NCI-H69 (cell line): ENCODE measurements at regions not wholly inside any gene's neighbourhood (a gene's known extent, or its start where the extent isn't known, plus 50 kb on each side); places are given as distances from the start of the nearest gene placed in this dataset.

ENCODE experiments used
- DNase-seq: peaks from one replicate; lab custom pipeline; 2025; lab: John Stamatoyannopoulos, UW

- DNase-seq = no peak
Observed at GRCh38 chr5:175285261-175285660, 158.7 kb downstream of the DRD1 start.

DNA sequence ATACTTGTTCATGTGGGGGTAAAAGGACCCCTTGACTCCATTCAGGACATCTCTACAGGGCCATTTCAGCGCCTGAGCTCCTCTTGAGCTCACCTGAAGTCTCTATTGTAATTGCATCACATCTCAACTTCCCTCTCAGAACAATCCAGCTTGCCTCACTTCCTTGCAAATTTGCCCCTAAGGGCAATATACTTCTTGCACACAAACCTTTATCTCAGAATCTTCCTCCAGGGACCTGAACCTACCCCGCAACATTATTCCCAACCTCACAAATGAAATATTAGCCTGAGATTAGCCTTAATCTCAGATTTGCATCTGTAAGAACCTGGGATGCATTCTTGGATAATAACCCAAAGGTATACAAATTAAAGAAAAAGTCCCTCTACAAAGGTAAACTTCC, 159.2 kb downstream of the DRD1 start:
- DNase-seq = no peak

DNA sequence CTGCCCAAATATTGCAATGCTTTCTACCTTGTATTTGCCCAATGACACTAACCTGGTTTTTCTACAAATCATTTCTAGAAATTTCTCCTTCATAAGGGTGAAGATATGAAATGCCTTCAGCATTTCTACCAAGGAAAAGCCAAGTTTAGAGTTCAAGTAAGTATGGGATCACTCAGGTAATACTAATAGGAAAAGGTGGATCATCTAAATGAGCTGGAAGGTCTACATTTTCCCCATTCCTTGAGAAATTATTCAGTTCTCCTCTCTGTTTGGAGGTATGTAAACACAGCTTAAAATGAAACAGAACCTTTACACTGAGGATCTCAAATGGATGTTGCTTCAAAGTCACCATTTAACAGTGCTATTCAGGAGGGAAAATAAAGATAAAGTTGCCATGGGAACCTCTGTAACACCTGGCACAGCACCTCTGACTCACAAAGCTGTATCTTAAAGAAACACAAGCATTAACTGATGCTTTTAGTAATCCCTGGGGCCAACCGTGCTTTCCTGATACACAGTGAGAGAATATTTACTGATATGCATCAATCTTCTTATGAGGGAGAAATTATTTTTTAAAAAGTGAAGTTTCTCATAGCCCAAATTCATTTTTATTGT, 161.3 kb downstream of the DRD1 start:
- DNase-seq = no peak

GRCh38 chr5:175281714-175282113, 162.3 kb downstream of the DRD1 start:
- no peak for DNase-seq

GRCh38 chr5:175281257-175281656, 162.7 kb downstream of the DRD1 start:
- DNase-seq = no peak

- no peak for DNase-seq
Observed at GRCh38 chr5:175279506-175279905, 164.5 kb downstream of the DRD1 start.

- DNase-seq = no peak
Observed at GRCh38 chr5:175275748-175276147, 168.2 kb downstream of the DRD1 start.

- no peak for DNase-seq
Observed at GRCh38 chr5:175275097-175275496, 168.9 kb downstream of the DRD1 start.

DNA sequence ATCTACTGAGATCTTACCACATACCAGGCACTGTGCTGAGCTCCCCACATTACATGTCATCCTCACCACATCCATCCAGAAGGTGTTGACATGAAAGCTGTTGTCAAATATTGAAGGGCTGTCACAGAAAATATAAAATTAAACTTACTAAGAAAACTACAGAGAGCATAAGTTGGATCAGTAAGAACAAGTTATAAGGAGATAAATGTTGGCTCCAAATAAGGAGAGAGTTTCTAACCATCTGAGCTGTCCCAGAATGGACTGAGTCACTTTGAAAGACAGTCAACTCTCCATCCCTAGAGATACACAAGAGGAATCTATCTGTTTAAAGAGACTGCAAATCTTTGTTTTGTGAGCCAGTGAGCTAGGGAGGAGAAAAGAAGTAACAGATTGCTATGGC, 169.8 kb downstream of the DRD1 start:
- no peak for DNase-seq

DNA sequence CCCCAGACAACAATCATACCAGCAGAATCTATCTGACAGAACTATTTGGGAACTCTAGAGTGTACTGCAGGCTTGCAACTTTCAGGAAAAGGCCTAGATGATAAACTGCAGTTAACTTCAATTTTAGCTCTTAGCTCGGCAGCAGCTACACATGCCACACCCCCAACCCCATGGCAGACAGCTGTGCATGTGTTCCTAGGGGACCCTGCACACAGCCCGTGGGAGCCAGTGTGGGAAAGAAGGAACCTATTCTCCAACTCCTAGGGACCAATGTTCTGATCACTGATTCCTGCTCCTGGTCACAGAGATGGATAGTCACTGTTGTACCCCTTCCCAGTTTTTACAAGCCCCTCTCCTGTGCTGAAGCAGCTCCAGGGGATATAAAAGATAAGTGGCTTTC, 179.6 kb downstream of the DRD1 start:
- DNase-seq = no peak

DNA sequence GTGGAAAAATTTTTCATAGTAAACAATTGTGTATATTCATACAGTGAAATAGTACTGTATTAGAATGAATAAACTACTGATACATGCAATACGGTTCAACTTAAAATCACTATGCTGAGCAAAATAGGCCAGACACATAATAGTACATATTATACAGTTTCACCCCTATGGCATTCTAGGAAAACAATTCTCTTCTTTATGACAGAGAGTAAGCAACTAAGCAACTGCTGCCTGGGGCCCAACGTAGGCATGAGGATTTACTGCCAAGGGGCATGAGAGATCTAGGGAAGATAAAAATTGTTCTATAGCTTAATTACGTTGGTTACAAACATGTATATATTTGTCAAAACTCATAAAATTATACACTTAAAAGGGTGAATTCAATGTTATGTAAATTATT, 180.2 kb downstream of the DRD1 start:
- no peak for DNase-seq

GRCh38 chr5:175261526-175261925, 182.5 kb downstream of the DRD1 start:
- no peak for DNase-seq

DNA sequence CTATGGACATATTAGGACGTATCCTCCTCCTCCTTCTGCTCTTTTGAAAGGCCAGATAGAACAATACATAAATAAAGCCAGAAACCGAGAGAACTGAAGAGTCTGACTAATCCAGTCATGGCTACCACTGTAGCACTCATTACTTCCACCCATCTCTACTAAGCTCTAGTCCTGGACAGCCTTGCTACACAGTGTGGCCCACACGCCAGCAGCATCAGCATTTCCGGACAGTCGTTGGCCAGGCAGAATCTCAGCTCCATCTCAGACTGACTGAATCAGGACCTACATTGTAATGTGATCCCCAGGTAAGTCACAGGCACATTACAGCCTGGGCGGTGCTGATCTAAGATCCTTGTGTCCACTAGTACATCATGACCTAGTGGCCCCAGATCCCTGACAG, 182.9 kb downstream of the DRD1 start:
- DNase-seq = no peak

DNA sequence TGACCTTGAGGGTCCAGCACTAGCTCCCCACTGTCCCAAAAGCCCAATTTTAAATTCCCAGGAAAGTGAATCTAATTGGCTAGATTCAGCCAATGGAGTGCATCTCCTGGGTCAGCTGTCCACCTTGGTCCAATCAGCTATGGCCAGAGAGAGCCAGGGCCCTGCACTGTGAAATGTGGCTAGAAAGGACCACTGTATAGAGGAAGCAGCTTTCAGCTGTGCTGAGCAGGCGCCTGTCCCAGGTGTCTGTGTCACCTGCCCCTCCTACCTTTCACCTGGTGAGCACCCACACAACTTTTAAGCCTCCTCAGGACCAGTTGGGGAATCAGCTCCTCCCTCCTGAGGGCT, 186.2 kb downstream of the DRD1 start:
- DNase-seq = no peak

DNA sequence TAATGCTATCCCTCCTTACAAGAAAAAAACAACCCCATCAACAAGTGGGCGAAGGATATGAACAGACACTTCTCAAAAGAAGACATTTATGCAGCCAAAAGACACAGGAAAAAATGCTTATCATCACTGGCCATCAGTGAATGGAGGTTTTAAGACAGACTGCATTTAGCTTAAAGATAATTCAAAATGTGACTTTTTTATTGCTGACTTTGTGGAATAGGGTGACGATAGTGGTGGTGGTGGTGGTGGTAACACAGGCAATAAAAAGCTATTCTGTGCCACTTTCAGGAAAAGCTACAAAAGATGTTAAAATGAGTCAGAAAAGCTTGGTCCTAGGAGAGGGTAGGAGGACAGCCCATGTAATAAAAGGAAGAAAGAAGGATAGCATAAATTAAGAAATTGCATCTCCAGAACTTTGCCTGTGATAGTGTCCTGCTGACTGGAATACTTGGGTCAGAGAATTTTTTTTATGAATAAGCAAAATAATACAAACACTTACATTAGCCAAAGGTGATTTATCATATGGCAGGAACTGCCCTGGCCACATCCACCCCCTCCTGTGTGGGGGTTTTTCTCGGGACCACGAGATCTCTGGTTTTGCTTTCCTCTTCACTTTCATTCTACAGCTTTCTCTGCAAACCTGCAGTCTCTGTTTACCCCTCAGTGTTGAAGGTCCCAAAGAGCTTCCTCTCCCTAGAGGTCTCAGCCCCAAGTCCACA, 186.7 kb downstream of the DRD1 start:
- no peak for DNase-seq

DNA sequence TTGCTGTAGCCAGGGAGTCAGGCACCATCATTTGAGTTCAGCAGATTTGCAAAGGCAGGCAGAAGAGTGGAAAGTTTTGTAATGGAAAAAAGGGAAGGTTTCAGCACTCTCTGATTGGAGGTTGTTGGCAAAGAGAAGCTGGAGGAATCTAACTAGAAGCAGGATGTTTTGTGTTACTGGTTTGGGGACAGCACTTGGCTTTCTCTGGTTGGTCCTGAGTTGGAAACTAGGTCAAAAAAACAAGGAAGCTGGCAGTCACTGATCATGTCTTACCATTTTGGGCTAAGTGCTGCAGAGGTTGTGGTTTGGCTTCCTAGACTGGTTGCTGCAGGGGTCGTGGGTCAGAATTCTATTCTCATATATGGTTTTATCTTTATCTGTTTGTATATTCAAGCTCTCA, 189.8 kb downstream of the DRD1 start:
- no peak for DNase-seq

DNA sequence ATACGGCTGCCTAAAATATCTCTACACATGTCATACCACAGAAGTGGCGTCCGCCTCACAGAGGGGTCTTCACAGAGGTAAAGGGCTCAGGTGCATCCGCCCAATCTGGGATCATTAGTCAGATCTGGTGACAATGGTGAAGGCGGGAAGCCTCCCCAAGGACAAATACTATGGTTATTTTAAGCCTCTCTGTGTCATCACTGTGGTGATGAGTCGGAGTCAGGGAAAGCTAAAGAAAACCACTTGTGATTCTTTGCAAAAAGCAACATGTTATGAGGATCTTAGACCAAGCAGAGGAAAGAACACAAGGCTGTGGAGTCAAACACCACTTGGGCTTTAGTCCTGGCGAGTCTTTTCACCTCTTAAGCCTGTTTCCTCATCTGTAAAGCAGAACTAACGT, 190.4 kb downstream of the DRD1 start:
- no peak for DNase-seq

DNA sequence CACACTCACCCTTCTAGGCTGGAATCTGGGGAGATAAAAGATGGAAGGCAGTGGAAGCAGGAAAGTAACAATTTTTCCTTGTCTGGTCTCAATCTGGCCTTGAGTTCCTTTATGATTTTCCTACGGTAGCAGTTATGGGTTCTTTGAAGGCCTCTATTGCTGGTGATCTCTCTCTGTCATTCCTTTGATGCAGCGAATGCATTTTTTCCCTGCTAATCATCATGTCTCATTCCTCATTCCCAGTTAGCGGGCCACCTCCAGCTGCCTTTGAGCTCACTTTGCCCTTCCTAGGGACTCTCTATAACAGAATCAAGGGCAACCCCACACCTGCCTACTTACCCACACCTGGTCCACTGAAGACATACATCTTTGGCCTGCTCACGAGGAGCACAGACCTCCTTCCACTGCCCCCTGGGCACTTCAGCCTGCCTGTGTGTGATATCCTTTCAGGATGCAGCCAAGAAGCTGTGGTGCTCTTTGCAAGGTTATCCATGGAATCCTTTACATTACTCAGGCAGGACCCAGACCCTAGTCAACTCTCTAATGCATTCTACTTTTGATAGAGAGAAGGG, 191.7 kb downstream of the DRD1 start:
- no peak for DNase-seq

DNA sequence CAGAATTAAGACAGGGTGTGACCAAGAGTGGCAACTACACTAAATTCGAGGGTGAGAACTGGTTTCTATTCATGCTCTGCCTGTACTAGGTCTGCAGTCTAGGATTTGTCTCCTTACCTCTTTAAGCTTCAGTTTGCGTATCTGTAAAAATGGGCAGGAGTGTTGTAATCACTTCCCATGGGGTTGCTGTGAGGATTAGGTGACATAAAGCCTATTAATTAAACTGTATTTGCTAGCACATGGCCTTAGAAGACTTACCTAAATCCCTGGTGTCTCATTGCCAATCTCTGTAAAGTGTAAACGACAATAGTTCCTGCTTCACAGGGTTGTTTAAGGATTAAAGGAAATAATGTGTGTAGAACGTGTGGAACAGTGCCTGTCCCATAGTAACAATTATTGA, 193.6 kb downstream of the DRD1 start:
- no peak for DNase-seq

DNA sequence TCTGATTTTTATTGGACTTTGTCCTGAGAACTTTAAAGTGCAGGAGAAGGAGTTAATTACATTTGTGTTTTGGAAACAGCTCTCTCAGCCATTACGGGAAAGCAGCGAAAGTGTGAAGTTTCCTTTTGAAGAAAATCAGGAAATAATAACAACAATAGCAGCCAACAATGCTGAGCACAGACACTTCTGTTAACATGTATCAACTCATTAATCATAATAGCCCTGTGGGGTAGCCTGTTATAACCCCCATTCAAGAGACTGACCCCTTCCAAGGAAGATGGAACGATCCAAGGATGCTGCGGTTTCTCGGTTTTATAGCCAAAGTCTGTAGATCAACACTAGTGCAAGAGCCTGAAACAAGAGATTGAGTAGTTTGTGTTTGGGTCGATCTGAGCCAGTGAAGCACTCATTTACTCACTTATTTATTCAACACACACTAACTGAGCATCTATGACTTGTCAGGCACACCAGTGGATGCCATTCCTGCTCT, 195.5 kb downstream of the DRD1 start:
- DNase-seq = no peak

DNA sequence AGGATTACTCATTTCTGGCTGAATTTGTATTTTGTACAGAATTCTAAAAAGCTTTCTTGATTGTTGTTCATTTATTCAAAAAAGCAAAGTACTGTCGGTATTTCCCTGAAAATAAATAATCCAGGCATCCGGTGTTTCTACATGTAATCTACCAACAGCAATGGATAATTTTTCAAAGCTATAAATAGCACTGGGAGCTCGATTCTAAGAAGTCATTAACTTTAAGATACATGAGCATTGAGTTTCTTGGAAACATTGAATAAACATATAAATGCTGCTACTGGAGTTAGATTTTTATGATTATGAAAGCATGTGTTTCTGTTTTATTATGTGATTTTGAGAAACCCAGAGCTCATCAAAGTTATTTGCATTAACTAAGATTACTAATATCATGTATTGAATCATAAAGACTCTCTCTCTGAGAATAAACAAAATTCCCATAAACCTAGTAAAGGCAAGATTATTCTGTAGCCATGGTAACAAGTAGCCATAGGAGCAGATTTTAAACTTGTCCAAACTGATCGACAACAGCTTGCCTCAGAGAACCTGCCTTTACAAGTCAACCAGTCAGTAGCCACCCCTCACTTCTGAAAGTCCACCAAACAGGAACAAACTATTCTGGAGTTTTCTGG, 197.0 kb downstream of the DRD1 start:
- no peak for DNase-seq

DNA sequence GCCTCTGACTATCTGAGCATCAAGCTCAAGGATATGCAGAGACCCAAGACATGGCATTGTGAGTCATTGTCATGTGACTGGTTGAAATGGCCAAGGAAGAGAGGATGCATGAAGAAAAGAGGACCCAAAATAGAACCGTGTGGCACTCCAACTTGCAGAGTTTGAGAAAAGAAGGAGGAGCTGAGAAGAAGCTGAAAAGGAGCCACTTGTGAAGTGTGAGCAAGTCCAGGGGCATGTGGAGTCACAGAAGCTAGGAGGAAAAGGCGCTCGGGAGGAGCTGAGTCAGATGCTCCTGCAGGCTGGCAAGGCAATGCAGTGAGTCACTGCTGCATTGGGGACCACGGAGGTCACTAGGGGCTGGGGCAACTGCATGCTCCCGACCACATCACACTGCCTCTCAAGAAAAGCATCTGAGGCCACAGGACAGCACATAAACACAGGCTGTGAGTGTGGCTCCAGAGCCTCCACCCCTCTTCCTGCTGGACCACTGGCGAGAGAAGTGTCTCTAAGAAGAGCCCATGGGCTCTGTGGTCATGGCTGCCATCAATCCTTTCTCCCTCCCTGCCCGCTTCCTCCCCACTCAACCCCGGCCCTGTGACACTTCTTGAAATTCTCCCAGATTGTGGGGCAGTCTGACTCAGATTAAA, 197.6 kb downstream of the DRD1 start:
- no peak for DNase-seq

DNA sequence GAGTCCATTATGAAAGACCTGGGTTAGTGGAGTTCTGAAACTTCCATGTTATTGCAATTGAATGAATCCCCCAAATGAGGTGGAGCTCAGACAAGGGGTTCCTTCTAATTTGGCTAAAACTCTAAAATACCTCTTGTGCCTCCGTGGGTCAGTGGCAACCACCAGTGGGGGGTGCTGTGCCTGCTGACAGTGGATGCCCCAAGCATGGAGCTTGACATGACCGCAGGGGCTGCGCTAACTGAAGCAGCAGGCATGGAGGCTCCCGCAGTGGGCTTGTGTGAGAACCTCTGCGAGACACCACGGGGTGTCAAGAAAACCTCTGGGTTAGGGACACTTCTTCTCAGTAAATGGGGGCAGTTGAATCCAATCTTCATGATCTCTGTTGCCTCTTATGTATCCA, 200.5 kb downstream of the DRD1 start:
- DNase-seq = no peak
